ENCODE measurements at regions not wholly inside any gene's neighbourhood (a gene's known extent, or its start where the extent isn't known, plus 50 kb on each side); places are given as distances from the start of the nearest gene placed in this dataset.
"Not testable (repeated sequence)": the region's sequence is repeated elsewhere in the genome, so short reads cannot be mapped to it uniquely, and the experiment has no call there.

GRCh38 chr22:48297296-48297695, 1530.4 kb downstream of the BRD1 start:
- no peak overlapping the region for H3K27ac ChIP-seq (ENCODE audit: low read depth in 2 of 2, low read length in 2 of 2)
- no peaks in the 10 kb centered on the region for H3K27me3 ChIP-seq (ENCODE audit: control insufficient read depth in 2 of 2, insufficient read depth in 2 of 2, low read length in 2 of 2)
- no peaks in the 10 kb centered on the region for H3K4me1 ChIP-seq (ENCODE audit: control insufficient read depth in 2 of 2, insufficient read depth in 2 of 2, low read length in 2 of 2)
- no peak overlapping the region for H3K4me3 ChIP-seq (ENCODE audit: low read length in 2 of 2)
- H3K9ac ChIP-seq (ENCODE audit: low read depth in 1 of 2, low read length in 2 of 2) = no peak overlapping the region
- H3K36me3 ChIP-seq (ENCODE audit: control insufficient read depth in 2 of 2, insufficient read depth in 2 of 2, low read length in 2 of 2) = no peaks in the 10 kb centered on the region
- no peaks in the 10 kb centered on the region for H3K9me3 ChIP-seq (ENCODE audit: control insufficient read depth in 2 of 2, low read length in 2 of 2)

GRCh38 chr22:48289954-48290353, 1527.5 kb downstream of the TBC1D22A start:
- H3K9me3 ChIP-seq (ENCODE audit: control insufficient read depth in 2 of 2, low read length in 2 of 2); H3K4me1 ChIP-seq (ENCODE audit: control insufficient read depth in 2 of 2, insufficient read depth in 2 of 2, low read length in 2 of 2); H3K27me3 ChIP-seq (ENCODE audit: control insufficient read depth in 2 of 2, insufficient read depth in 2 of 2, low read length in 2 of 2); H3K9ac ChIP-seq (ENCODE audit: low read depth in 1 of 2, low read length in 2 of 2); H3K36me3 ChIP-seq (ENCODE audit: control insufficient read depth in 2 of 2, insufficient read depth in 2 of 2, low read length in 2 of 2); H3K4me3 ChIP-seq (ENCODE audit: low read length in 2 of 2); H3K27ac ChIP-seq (ENCODE audit: low read depth in 2 of 2, low read length in 2 of 2): not testable (repeated sequence)

GRCh38 chr22:48288376-48288940, 1526.0 kb downstream of the TBC1D22A start:
- H3K9ac ChIP-seq (ENCODE audit: low read depth in 1 of 2, low read length in 2 of 2) = no peak overlapping the region
- no peaks in the 10 kb centered on the region for H3K9me3 ChIP-seq (ENCODE audit: control insufficient read depth in 2 of 2, low read length in 2 of 2)
- no peak overlapping the region for H3K27ac ChIP-seq (ENCODE audit: low read depth in 2 of 2, low read length in 2 of 2)
- no peaks in the 10 kb centered on the region for H3K27me3 ChIP-seq (ENCODE audit: control insufficient read depth in 2 of 2, insufficient read depth in 2 of 2, low read length in 2 of 2)
- H3K4me3 ChIP-seq (ENCODE audit: low read length in 2 of 2) = no peak overlapping the region
- H3K36me3 ChIP-seq (ENCODE audit: control insufficient read depth in 2 of 2, insufficient read depth in 2 of 2, low read length in 2 of 2) = no peaks in the 10 kb centered on the region
- H3K4me1 ChIP-seq (ENCODE audit: control insufficient read depth in 2 of 2, insufficient read depth in 2 of 2, low read length in 2 of 2) = no peaks in the 10 kb centered on the region

- no peak overlapping the region for H3K4me3 ChIP-seq (ENCODE audit: low read length in 2 of 2)
- no peak overlapping the region for H3K27ac ChIP-seq (ENCODE audit: low read depth in 2 of 2, low read length in 2 of 2)
- no peaks in the 10 kb centered on the region for H3K36me3 ChIP-seq (ENCODE audit: control insufficient read depth in 2 of 2, insufficient read depth in 2 of 2, low read length in 2 of 2)
- H3K4me1 ChIP-seq (ENCODE audit: control insufficient read depth in 2 of 2, insufficient read depth in 2 of 2, low read length in 2 of 2) = no peaks in the 10 kb centered on the region
- H3K9ac ChIP-seq (ENCODE audit: low read depth in 1 of 2, low read length in 2 of 2) = no peak overlapping the region
- H3K9me3 ChIP-seq (ENCODE audit: control insufficient read depth in 2 of 2, low read length in 2 of 2) = no peaks in the 10 kb centered on the region
- H3K27me3 ChIP-seq (ENCODE audit: control insufficient read depth in 2 of 2, insufficient read depth in 2 of 2, low read length in 2 of 2) = no peaks in the 10 kb centered on the region
Measured at GRCh38 chr22:48287031-48287430, 1524.6 kb downstream of the TBC1D22A start.

- no peaks in the 10 kb centered on the region for H3K27me3 ChIP-seq (ENCODE audit: control insufficient read depth in 2 of 2, insufficient read depth in 2 of 2, low read length in 2 of 2)
- H3K4me3 ChIP-seq (ENCODE audit: low read length in 2 of 2) = no peak overlapping the region
- H3K27ac ChIP-seq (ENCODE audit: low read depth in 2 of 2, low read length in 2 of 2) = no peak overlapping the region
Measured at GRCh38 chr22:48284671-48285070, 1522.2 kb downstream of the TBC1D22A start.

GRCh38 chr22:48282804-48283203, 1520.4 kb downstream of the TBC1D22A start:
- Histone ChIP-seq H3K27ac (ENCODE audit: low read depth in 2 of 2, low read length in 2 of 2) (no peak overlapping the region), H3K9ac (ENCODE audit: low read depth in 1 of 2, low read length in 2 of 2) (no peak overlapping the region), H3K4me3 (ENCODE audit: low read length in 2 of 2) (no peak overlapping the region), H3K27me3 (ENCODE audit: control insufficient read depth in 2 of 2, insufficient read depth in 2 of 2, low read length in 2 of 2) (no peaks in the 10 kb centered on the region), H3K36me3 (ENCODE audit: control insufficient read depth in 2 of 2, insufficient read depth in 2 of 2, low read length in 2 of 2) (no peaks in the 10 kb centered on the region), H3K9me3 (ENCODE audit: control insufficient read depth in 2 of 2, low read length in 2 of 2) (peaks cover 0 to 5% of the 10 kb centered on the region in 2 donors), H3K4me1 (ENCODE audit: control insufficient read depth in 2 of 2, insufficient read depth in 2 of 2, low read length in 2 of 2) (peaks cover 5 to 16% of the 10 kb centered on the region in 2 donors)

More at GRCh38 chr22:48284671-48285070, 1522.2 kb downstream of the TBC1D22A start:
- Histone ChIP-seq H3K36me3 (ENCODE audit: control insufficient read depth in 2 of 2, insufficient read depth in 2 of 2, low read length in 2 of 2) (no peaks in the 10 kb centered on the region), H3K4me1 (ENCODE audit: control insufficient read depth in 2 of 2, insufficient read depth in 2 of 2, low read length in 2 of 2) (no peaks in the 10 kb centered on the region), H3K9me3 (ENCODE audit: control insufficient read depth in 2 of 2, low read length in 2 of 2) (peaks cover 0 to 5% of the 10 kb centered on the region in 2 donors), H3K9ac (ENCODE audit: low read depth in 1 of 2, low read length in 2 of 2) (no peak overlapping the region)

GRCh38 chr22:48279461-48279756, 1517.0 kb downstream of the TBC1D22A start:
- Histone ChIP-seq H3K36me3 (ENCODE audit: control insufficient read depth in 2 of 2, insufficient read depth in 2 of 2, low read length in 2 of 2) (no peaks in the 10 kb centered on the region), H3K27ac (ENCODE audit: low read depth in 2 of 2, low read length in 2 of 2) (no peak overlapping the region), H3K4me3 (ENCODE audit: low read length in 2 of 2) (no peak overlapping the region), H3K9me3 (ENCODE audit: control insufficient read depth in 2 of 2, low read length in 2 of 2) (peaks cover 0 to 5% of the 10 kb centered on the region in 2 donors), H3K27me3 (ENCODE audit: control insufficient read depth in 2 of 2, insufficient read depth in 2 of 2, low read length in 2 of 2) (peaks cover 2 to 3% of the 10 kb centered on the region in 2 donors), H3K4me1 (ENCODE audit: control insufficient read depth in 2 of 2, insufficient read depth in 2 of 2, low read length in 2 of 2) (peaks cover 17 to 34% of the 10 kb centered on the region in 2 donors), H3K9ac (ENCODE audit: low read depth in 1 of 2, low read length in 2 of 2) (no peak overlapping the region)

GRCh38 chr22:48278620-48279460, 1516.4 kb downstream of the TBC1D22A start:
- Histone ChIP-seq H3K4me1 (ENCODE audit: control insufficient read depth in 2 of 2, insufficient read depth in 2 of 2, low read length in 2 of 2) (peaks cover 17 to 34% of the 10 kb centered on the region in 2 donors), H3K36me3 (ENCODE audit: control insufficient read depth in 2 of 2, insufficient read depth in 2 of 2, low read length in 2 of 2) (no peaks in the 10 kb centered on the region), H3K9ac (ENCODE audit: low read depth in 1 of 2, low read length in 2 of 2) (peak overlapping the region in 1 of 2 donors; percentile 7), H3K9me3 (ENCODE audit: control insufficient read depth in 2 of 2, low read length in 2 of 2) (peaks cover 0 to 5% of the 10 kb centered on the region in 2 donors), H3K27me3 (ENCODE audit: control insufficient read depth in 2 of 2, insufficient read depth in 2 of 2, low read length in 2 of 2) (peaks cover 2 to 3% of the 10 kb centered on the region in 2 donors), H3K27ac (ENCODE audit: low read depth in 2 of 2, low read length in 2 of 2) (peak overlapping the region; percentile 48 to 79), H3K4me3 (ENCODE audit: low read length in 2 of 2) (no peak overlapping the region)

- Histone ChIP-seq H3K4me3 (ENCODE audit: low read length in 2 of 2) (no peak overlapping the region), H3K27me3 (ENCODE audit: control insufficient read depth in 2 of 2, insufficient read depth in 2 of 2, low read length in 2 of 2) (peaks cover 2 to 3% of the 10 kb centered on the region in 2 donors), H3K36me3 (ENCODE audit: control insufficient read depth in 2 of 2, insufficient read depth in 2 of 2, low read length in 2 of 2) (no peaks in the 10 kb centered on the region), H3K27ac (ENCODE audit: low read depth in 2 of 2, low read length in 2 of 2) (peak overlapping the region; percentile 70 to 79), H3K9ac (ENCODE audit: low read depth in 1 of 2, low read length in 2 of 2) (peak overlapping the region in 1 of 2 donors; percentile 7), H3K4me1 (ENCODE audit: control insufficient read depth in 2 of 2, insufficient read depth in 2 of 2, low read length in 2 of 2) (peaks cover 17 to 34% of the 10 kb centered on the region in 2 donors), H3K9me3 (ENCODE audit: control insufficient read depth in 2 of 2, low read length in 2 of 2) (peaks cover 0 to 5% of the 10 kb centered on the region in 2 donors)
Measured at GRCh38 chr22:48277868-48278581, 1515.6 kb downstream of the TBC1D22A start.
